Loucy (cell line): ENCODE measurements at regions not wholly inside any gene's neighbourhood (a gene's known extent, or its start where the extent isn't known, plus 50 kb on each side); places are given as distances from the start of the nearest gene placed in this dataset.

Experiments used
- H2AFZ ChIP-seq: fragments of 200-600 bp; sonication (generic); 2 replicates; pipeline ENCODE4 v1.6.0; 2016; ENCODE audit warnings: antibody characterized with exemption, mild to moderate bottlenecking, low read length, moderate library complexity
- H3F3A ChIP-seq: fragments of 200-600 bp; 2 replicates; pipeline ENCODE4 v1.6.0; 2016; ENCODE audit warnings: antibody characterized with exemption, low read depth, mild to moderate bottlenecking
- H3K27me3 ChIP-seq: fragments of 200-600 bp; sonication (generic); 2 replicates; pipeline ENCODE4 v1.6.1; 2014; ENCODE audit warnings: low read length, mild to moderate bottlenecking; ENCODE audit not compliant: insufficient read depth, poor library complexity, severe bottlenecking
- H3K36me3 ChIP-seq: fragments of 200-600 bp; sonication (generic); 2 replicates; pipeline ENCODE4 v1.6.1; 2016; ENCODE audit warnings: low read length; ENCODE audit not compliant: insufficient read depth
- H3K4me1 ChIP-seq: fragments of 200-600 bp; sonication (generic); 2 replicates; pipeline ENCODE4 v1.5.1; 2014; ENCODE audit warnings: low read length, mild to moderate bottlenecking; ENCODE audit not compliant: insufficient read depth, poor library complexity, severe bottlenecking
- H3K4me2 ChIP-seq: fragments of 200-600 bp; sonication (generic); 2 replicates; pipeline ENCODE4 v1.6.0; 2014; ENCODE audit warnings: antibody characterized with exemption, low read length, low read depth, mild to moderate bottlenecking; ENCODE audit not compliant: poor library complexity, severe bottlenecking
- H3K4me3 ChIP-seq: fragments of 200-600 bp; sonication (generic); 2 replicates; pipeline ENCODE4 v1.5.1; 2014; ENCODE audit warnings: low read length, mild to moderate bottlenecking, mixed read lengths; ENCODE audit not compliant: poor library complexity, severe bottlenecking
- H3K79me2 ChIP-seq: fragments of 200-600 bp; sonication (generic); 2 replicates; pipeline ENCODE4 v1.6.1; 2014; ENCODE audit warnings: low read length; ENCODE audit not compliant: insufficient read depth
- H3K9ac ChIP-seq: fragments of 200-600 bp; sonication (generic); 2 replicates; pipeline ENCODE4 v1.6.0; 2014; ENCODE audit warnings: mild to moderate bottlenecking, low read depth, low read length, moderate library complexity; ENCODE audit not compliant: poor library complexity, severe bottlenecking
- H3K9me2 ChIP-seq: fragments of 200-600 bp; sonication (generic); replicated peaks from 2 replicates; pipeline ENCODE4 v1.6.1; 2016; ENCODE audit warnings: low read depth, low read length, mixed read lengths
- H3K9me3 ChIP-seq: fragments of 200-600 bp; sonication (generic); 2 replicates; pipeline ENCODE4 v1.6.1; 2014; ENCODE audit warnings: mild to moderate bottlenecking, antibody characterized with exemption, low read length, low read depth; ENCODE audit not compliant: insufficient read depth
- H4K20me1 ChIP-seq: fragments of 200-600 bp; sonication (generic); 2 replicates; pipeline ENCODE4 v1.6.0; 2014; ENCODE audit warnings: antibody characterized with exemption, low read length, mild to moderate bottlenecking; ENCODE audit not compliant: insufficient read depth, poor library complexity, severe bottlenecking
- CTCF ChIP-seq: fragments of 200-600 bp; sonication (generic); conservative IDR thresholded peaks from 2 replicates; pipeline ENCODE4 v1.5.1; 2014; ENCODE audit warnings: mild to moderate bottlenecking, antibody characterized with exemption, low read length
- EZH2phosphoT487 ChIP-seq: fragments of 200-600 bp; IDR thresholded peaks from 2 replicates; pipeline ENCODE4 v1.6.1; 2018; ENCODE audit warnings: antibody characterized with exemption, mild to moderate bottlenecking, moderate library complexity, borderline replicate concordance

- Histone ChIP-seq H3K79me2 (no peaks in the 10 kb centered on the region), H3K9me3 (no peaks in the 10 kb centered on the region), H3K9ac (no peak overlapping the region), H3K4me2 (no peak overlapping the region), H4K20me1 (no peaks in the 10 kb centered on the region), H3K9me2 (no peaks in the 10 kb centered on the region), H2AFZ (no peak overlapping the region), H3K36me3 (no peaks in the 10 kb centered on the region), H3K4me3 (no peak overlapping the region), H3F3A (no peaks in the 10 kb centered on the region), H3K4me1 (no peaks in the 10 kb centered on the region), H3K27me3 (no peaks in the 10 kb centered on the region)
- TF ChIP-seq EZH2phosphoT487 (no peak), CTCF (no peak)
These were observed 56.1 kb upstream of the LRRC7 start for GRCh38 chr1:69511426-69512192.

GRCh38 chr1:69513601-69514000 is 54.1 kb upstream of the LRRC7 start:
- Histone ChIP-seq H4K20me1 (no peaks in the 10 kb centered on the region), H3K9me2 (no peaks in the 10 kb centered on the region), H3K9ac (no peak overlapping the region), H3K9me3 (no peaks in the 10 kb centered on the region), H3K4me3 (no peak overlapping the region), H3K36me3 (no peaks in the 10 kb centered on the region), H2AFZ (no peak overlapping the region), H3F3A (no peaks in the 10 kb centered on the region), H3K79me2 (no peaks in the 10 kb centered on the region), H3K4me1 (no peaks in the 10 kb centered on the region), H3K27me3 (no peaks in the 10 kb centered on the region), H3K4me2 (no peak overlapping the region)
- TF ChIP-seq EZH2phosphoT487 (no peak), CTCF (no peak)
